ENCODE measurements at regions not wholly inside any gene's neighbourhood (a gene's known extent, or its start where the extent isn't known, plus 50 kb on each side); places are given as distances from the start of the nearest gene placed in this dataset.

DNA sequence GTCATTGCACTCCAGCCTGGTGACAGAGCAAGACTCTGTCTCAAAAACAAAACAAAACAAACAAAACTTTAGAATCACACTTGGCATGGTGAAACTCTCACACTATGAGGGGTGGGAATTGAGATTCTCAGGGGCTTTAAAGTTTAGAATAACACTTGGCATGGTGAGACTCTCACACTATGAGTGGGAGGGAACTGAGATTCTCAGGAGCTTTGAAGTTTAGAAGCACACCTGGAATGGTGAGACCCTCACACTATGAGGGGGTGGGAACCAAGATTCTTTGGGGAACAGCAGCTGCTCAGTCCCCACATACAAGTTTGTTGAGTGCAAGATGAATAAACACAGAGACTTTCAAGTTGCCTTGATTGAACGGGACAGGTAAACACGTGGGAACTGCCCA lies 149.4 kb downstream of the HSD17B3 start:
- TF ChIP-seq POLR2A (IDR thresholded peaks at IDR 0.05; ENCODE audit: low read depth), result no peak
- no peak for TF ChIP-seq POLR2AphosphoS5 (IDR thresholded peaks at IDR 0.05)
- TF ChIP-seq CTCF (IDR thresholded peaks at IDR 0.05), result no peak

Data from esophagus muscularis mucosa (tissue), 3 donors.